GM23338 (cell line): ENCODE measurements at regions not wholly inside any gene's neighbourhood (a gene's known extent, or its start where the extent isn't known, plus 50 kb on each side); places are given as distances from the start of the nearest gene placed in this dataset.

Experiments used
- ATAC-seq: fragments of 200-7000 bp; cut with Tn5 transposase; 3 replicates; pipeline ENCODE4 v1.9.1; 2020
- DNase-seq: peaks from one replicate; pipeline ENCODE4 v3.0.0-alpha.2; 2015; ENCODE audit warnings: low spot score
- H2AFZ ChIP-seq: fragments of 200-600 bp; sonication (generic); 2 replicates; pipeline ENCODE4 v1.8.0; 2016; ENCODE audit warnings: antibody characterized with exemption, mild to moderate bottlenecking, moderate library complexity
- H3F3A ChIP-seq: fragments of 200-600 bp; sonication (generic); replicated peaks from 2 replicates; pipeline ENCODE4 v1.8.0; 2017; ENCODE audit warnings: antibody characterized with exemption, mixed run types, low read depth
- H3K27ac ChIP-seq: fragments of 200-600 bp; sonication (generic); 2 replicates; pipeline ENCODE4 v1.6.1; 2016; ENCODE audit warnings: low read depth
- H3K27me3 ChIP-seq: fragments of 200-600 bp; sonication (generic); 2 replicates; pipeline ENCODE4 v1.8.0; 2016; ENCODE audit warnings: mild to moderate bottlenecking, mixed run types, moderate library complexity; ENCODE audit not compliant: insufficient read depth
- H3K36me3 ChIP-seq: fragments of 200-600 bp; sonication (generic); 2 replicates; pipeline ENCODE4 v1.8.0; 2016; ENCODE audit warnings: mild to moderate bottlenecking; ENCODE audit not compliant: insufficient read depth
- H3K4me1 ChIP-seq: fragments of 200-600 bp; sonication (generic); 2 replicates; pipeline ENCODE4 v1.8.0; 2016; ENCODE audit warnings: mild to moderate bottlenecking, moderate library complexity; ENCODE audit not compliant: insufficient read depth
- H3K4me2 ChIP-seq: fragments of 200-600 bp; sonication (generic); 2 replicates; pipeline ENCODE4 v1.7.1; 2017; ENCODE audit warnings: mixed run types
- H3K4me3 ChIP-seq: fragments of 200-600 bp; sonication (generic); 2 replicates; pipeline ENCODE4 v1.6.1; 2016; ENCODE audit warnings: mixed run types
- H3K79me2 ChIP-seq: fragments of 200-600 bp; sonication (generic); replicated peaks from 2 replicates; pipeline ENCODE4 v1.8.0; 2017; ENCODE audit warnings: mild to moderate bottlenecking; ENCODE audit not compliant: insufficient read depth
- H3K9me2 ChIP-seq: fragments of 200-600 bp; sonication (generic); 2 replicates; pipeline ENCODE4 v1.8.0; 2017; ENCODE audit not compliant: insufficient read depth
- H4K20me1 ChIP-seq: fragments of 200-600 bp; sonication (generic); replicated peaks from 2 replicates; pipeline ENCODE4 v1.8.0; 2017; ENCODE audit warnings: mild to moderate bottlenecking; ENCODE audit not compliant: insufficient read depth
- H3K27ac Mint-ChIP-seq: 2 replicates; pipeline ENCODE4 v1.8.0; 2020; ENCODE audit warnings: inconsistent platforms, mild to moderate bottlenecking, moderate library complexity, mixed read lengths
- H3K27me3 Mint-ChIP-seq: 3 replicates; pipeline ENCODE4 v1.8.0; 2022; ENCODE audit warnings: low read depth, mild to moderate bottlenecking, moderate library complexity, mixed read lengths, inconsistent platforms; ENCODE audit not compliant: insufficient read depth, poor library complexity
- H3K36me3 Mint-ChIP-seq: 3 replicates; pipeline ENCODE4 v1.8.0; 2021; ENCODE audit warnings: low read depth, mild to moderate bottlenecking, inconsistent platforms, moderate library complexity, mixed read lengths
- H3K4me1 Mint-ChIP-seq: 3 replicates; pipeline ENCODE4 v1.8.0; 2020; ENCODE audit warnings: mild to moderate bottlenecking, inconsistent platforms, mixed read lengths
- H3K4me3 Mint-ChIP-seq: 3 replicates; pipeline ENCODE4 v1.8.0; 2021; ENCODE audit warnings: moderate library complexity, mild to moderate bottlenecking, inconsistent platforms, mixed read lengths
- H3K9me3 Mint-ChIP-seq: 3 replicates; pipeline ENCODE4 v1.8.0; 2020; ENCODE audit warnings: moderate library complexity, mild to moderate bottlenecking, inconsistent platforms, mixed read lengths
- CREB1 ChIP-seq: fragments of 250-450 bp; sonication (Bioruptor Pico); IDR thresholded peaks from 2 replicates; pipeline ENCODE4 v1.5.0; 2020; ENCODE audit warnings: low read depth, mild to moderate bottlenecking, moderate library complexity
- CTCF ChIP-seq, 2 experiments: fragments of 200-600 bp in 1 of 2; sonication (generic) in 1 of 2; conservative IDR thresholded peaks; 2 replicates each; pipeline versions ENCODE4 v1.5.1 to v1.6.1; 2016 to 2017; ENCODE audit warnings: antibody characterized with exemption in 2 of 2, low read depth in 2 of 2, mild to moderate bottlenecking in 2 of 2, moderate library complexity in 1 of 2
- EZH2 ChIP-seq: fragments of 200-600 bp; sonication (generic); IDR thresholded peaks from one replicate; pipeline ENCODE4 v1.8.0; 2017; ENCODE audit warnings: antibody characterized with exemption, mild to moderate bottlenecking, low read depth; ENCODE audit not compliant: unreplicated experiment
- EZH2phosphoT487 ChIP-seq: fragments of 200-600 bp; sonication (generic); IDR thresholded peaks from one replicate; pipeline ENCODE4 v1.8.1; 2018; ENCODE audit warnings: antibody characterized with exemption; ENCODE audit not compliant: unreplicated experiment
- JUNB ChIP-seq: IDR thresholded peaks from one replicate; pipeline ENCODE4 v1.6.1; 2016; ENCODE audit warnings: antibody characterized with exemption; ENCODE audit not compliant: unreplicated experiment
- POLR2AphosphoS5 ChIP-seq: IDR thresholded peaks from 2 replicates; pipeline ENCODE4 v1.6.1; 2016; ENCODE audit warnings: antibody characterized with exemption, low read depth
- STAT1 ChIP-seq: IDR thresholded peaks from one replicate; pipeline ENCODE4 v1.6.1; 2016; ENCODE audit warnings: antibody characterized with exemption; ENCODE audit not compliant: unreplicated experiment
- ZNF331 ChIP-seq: fragments of 250-450 bp; sonication (Bioruptor Pico); IDR thresholded peaks from 2 replicates; pipeline ENCODE4 v1.5.0; 2020; ENCODE audit warnings: low read depth, mild to moderate bottlenecking, moderate library complexity

DNA sequence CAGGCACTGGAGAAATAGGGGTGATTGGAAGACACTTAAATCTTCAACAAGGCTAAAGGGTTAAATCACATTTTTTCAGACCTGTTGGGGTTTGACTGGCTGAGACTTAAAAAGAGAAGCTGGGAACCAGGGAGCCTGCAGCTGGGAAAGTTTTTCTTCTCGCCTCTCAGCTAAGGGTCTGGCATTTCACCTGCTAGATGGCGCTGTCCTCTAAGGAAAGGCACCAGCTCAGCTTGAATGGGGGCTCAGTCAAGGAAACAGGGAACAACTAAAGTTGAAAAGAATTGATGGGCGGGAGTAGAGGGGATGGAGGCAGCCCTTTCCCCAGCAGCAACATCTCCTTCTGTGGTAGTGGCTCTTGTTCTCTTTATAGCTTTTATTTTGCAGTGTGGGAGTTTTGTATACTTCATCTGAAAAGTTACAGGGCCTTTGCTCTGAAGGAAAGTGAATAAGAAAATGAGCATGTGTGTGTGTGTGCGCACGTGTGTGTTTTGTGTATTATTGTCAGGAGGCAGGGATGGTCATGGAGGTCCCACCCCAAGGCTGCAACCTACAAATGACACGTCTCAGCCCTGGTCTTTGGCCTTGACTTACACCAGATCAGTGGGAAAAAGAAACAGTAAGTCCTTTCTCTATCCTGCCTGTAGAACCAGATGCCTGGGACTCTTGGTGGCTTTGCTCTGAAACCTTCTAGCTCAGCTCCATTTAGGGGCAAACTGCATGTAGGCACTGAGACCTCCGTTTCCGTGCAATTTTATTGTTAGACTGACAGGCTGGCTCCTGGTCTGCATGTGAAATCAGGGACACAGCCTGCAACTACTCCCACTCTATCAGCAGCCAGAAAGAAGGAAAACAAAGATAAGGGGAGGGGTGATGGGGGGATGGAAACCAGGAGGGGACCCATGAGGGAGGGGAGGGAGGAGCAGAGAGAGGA, 316.2 kb upstream of the CLINT1 start (continued):
- peak; percentile 96 to 97 for TF ChIP-seq CTCF (conservative IDR thresholded peaks at IDR 0.05; ENCODE audit: low read depth in 2 of 2)
- no peak for TF ChIP-seq POLR2AphosphoS5

- H3K27ac Mint-ChIP-seq: no peak overlapping the region
- ATAC-seq: no peak
- Histone ChIP-seq H3K36me3 (no peaks in the 10 kb centered on the region), H3K4me2 (no peak overlapping the region), H3K4me3 (no peak overlapping the region), H3K79me2 (no peaks in the 10 kb centered on the region), H4K20me1 (no peaks in the 10 kb centered on the region), H3K27me3 (no peaks in the 10 kb centered on the region), H3K9me2 (no peaks in the 10 kb centered on the region), H3K4me1 (0 out of 2 replicates have a peak, but pooled peaks cover 6% of the 10 kb centered on the region), H3F3A (no peaks in the 10 kb centered on the region), H2AFZ (no peak overlapping the region), H3K27ac (no peak overlapping the region)
- peaks cover 15% of the 10 kb centered on the region; the same call in 2 of the 3 replicates for H3K4me1 Mint-ChIP-seq
- H3K9me3 Mint-ChIP-seq: no peaks in the 10 kb centered on the region; the same call in 2 of the 3 replicates
- H3K4me3 Mint-ChIP-seq: no peak overlapping the region
- H3K36me3 Mint-ChIP-seq: no peaks in the 10 kb centered on the region
- TF ChIP-seq ZNF331: no peak
- TF ChIP-seq JUNB: no peak
- no peak for DNase-seq
- H3K27me3 Mint-ChIP-seq: peaks cover 8% of the 10 kb centered on the region
These were observed 315.1 kb upstream of the CLINT1 start for GRCh38 chr5:158174026-158174425.

- H3K4me2 ChIP-seq: no peak overlapping the region
- H4K20me1 ChIP-seq: no peaks in the 10 kb centered on the region
- Mint-ChIP-seq H3K9me3 (no peaks in the 10 kb centered on the region; the same call in 2 of the 3 replicates), H3K4me3 (no peak overlapping the region), H3K27me3 (peaks cover 8% of the 10 kb centered on the region), H3K27ac (no peak overlapping the region), H3K4me1 (peaks cover 15% of the 10 kb centered on the region; the same call in 2 of the 3 replicates), H3K36me3 (no peaks in the 10 kb centered on the region)
- ATAC-seq: no peak
- no peaks in the 10 kb centered on the region for H3F3A ChIP-seq
- no peak overlapping the region for H2AFZ ChIP-seq
- no peaks in the 10 kb centered on the region for H3K27me3 ChIP-seq
- no peaks in the 10 kb centered on the region for H3K79me2 ChIP-seq
- 0 out of 2 replicates have a peak, but pooled peaks cover 6% of the 10 kb centered on the region for H3K4me1 ChIP-seq
- no peaks in the 10 kb centered on the region for H3K36me3 ChIP-seq
- H3K9me2 ChIP-seq: no peaks in the 10 kb centered on the region
- TF ChIP-seq STAT1 (no peak), EZH2 (no peak), CREB1 (CRISPR knock-in tag) (no peak), ZNF331 (no peak), EZH2phosphoT487 (no peak), POLR2AphosphoS5 (no peak)
- no peak for DNase-seq
- no peak overlapping the region for H3K4me3 ChIP-seq
- H3K27ac ChIP-seq: no peak overlapping the region
These were observed 313.1 kb upstream of the CLINT1 start for GRCh38 chr5:158172005-158172404.
